ENCODE measurements at regions not wholly inside any gene's neighbourhood (a gene's known extent, or its start where the extent isn't known, plus 50 kb on each side); places are given as distances from the start of the nearest gene placed in this dataset.

DNA sequence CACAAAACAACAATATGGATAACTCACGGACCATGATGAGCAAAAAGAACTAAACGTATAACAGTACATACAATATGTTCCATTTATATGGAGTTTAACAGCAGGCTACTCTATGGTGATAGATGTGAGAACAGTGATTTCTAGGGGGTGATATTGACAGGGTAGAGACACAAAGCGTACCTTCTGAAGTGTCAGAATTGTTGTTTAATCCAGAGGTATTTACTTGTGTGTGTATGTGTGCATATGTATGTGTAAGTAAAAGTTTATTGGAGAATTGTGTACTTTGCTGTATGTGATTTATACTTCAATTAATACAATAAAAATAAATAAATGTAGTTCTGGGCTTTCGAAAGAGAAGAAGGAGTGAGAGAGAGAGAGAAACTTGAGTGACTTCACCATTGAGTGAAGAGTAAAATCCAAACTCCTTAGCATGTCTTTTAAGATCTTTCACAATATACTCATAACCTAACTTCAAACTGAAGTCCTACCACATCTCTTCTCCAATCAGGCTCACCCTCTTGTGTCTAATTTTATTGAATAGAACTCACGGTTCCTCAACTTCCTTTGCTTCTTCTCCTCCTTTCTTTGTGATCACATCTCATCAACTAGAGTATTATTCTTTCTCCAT lies 126.0 kb upstream of the KLF7 start:
- ChIA-PET CTCF (no interaction called here), RAD21 (ENCODE audit: low non-redundant PET in 1 of 2, low total read pairs in 2 of 2, uncharacterized antibody in 2 of 2, unreplicated experiment in 2 of 2) (interaction anchor here in 1 of 2 experiments (0.6 kb wide), 1 partner anchor 149 kb away, joined by 3 read pairs; no protein-coding TSS in a partner anchor), POLR2A (no interaction called here)
- no peak overlapping the region for H3K4me2 ChIP-seq (ENCODE audit: low read length)
- DNase-seq (ENCODE audit: low read depth, low spot score) (no peak), ATAC-seq (no peak)
- no peaks in the 10 kb centered on the region for H4K20me1 ChIP-seq (ENCODE audit: insufficient read depth)
- intact Hi-C loops (cut with micrococcal nuclease): no loop called here
- H3K4me3 ChIP-seq (replicated peaks in 1 of 2; ENCODE audit: low read depth in 1 of 2, low read length in 2 of 2): no peak overlapping the region
- H3K79me2 ChIP-seq (ENCODE audit: insufficient read depth, low read length): no peaks in the 10 kb centered on the region
- no peaks in the 10 kb centered on the region for H3K9me3 ChIP-seq (ENCODE audit: control insufficient read depth in 1 of 2, insufficient read depth in 1 of 2, low read depth in 1 of 2, low read length in 2 of 2)
- no peak overlapping the region for H2AFZ ChIP-seq (ENCODE audit: low read depth, low read length, poor library complexity, severe bottlenecking)
- H3K9me2 ChIP-seq (ENCODE audit: insufficient read depth): no peaks in the 10 kb centered on the region
- H3K4me1 ChIP-seq (ENCODE audit: control insufficient read depth in 1 of 2, insufficient read depth in 2 of 2, low read length in 2 of 2): no peaks in the 10 kb centered on the region
- H3K9ac ChIP-seq (ENCODE audit: low read length): no peak overlapping the region
- no peak overlapping the region for H3K27ac ChIP-seq (ENCODE audit: low read depth, low read length)
- TF ChIP-seq, protein P1, sequence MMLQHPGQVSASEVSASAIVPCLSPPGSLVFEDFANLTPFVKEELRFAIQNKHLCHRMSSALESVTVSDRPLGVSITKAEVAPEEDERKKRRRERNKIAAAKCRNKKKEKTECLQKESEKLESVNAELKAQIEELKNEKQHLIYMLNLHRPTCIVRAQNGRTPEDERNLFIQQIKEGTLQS (IDR thresholded peaks at IDR 0.05): no peak
- TF ChIP-seq TCF7L2 (IDR thresholded peaks at IDR 0.05; ENCODE audit: borderline replicate concordance, extremely low read depth, insufficient read depth, insufficient read length) (no peak), SRF (IDR thresholded peaks at IDR 0.05; ENCODE audit: low read depth) (no peak), ZBTB33 (IDR thresholded peaks at IDR 0.05; ENCODE audit: extremely low read depth, insufficient replicate concordance, low read length) (no peak), POLR2AphosphoS5 (IDR thresholded peaks at IDR 0.05; ENCODE audit: low read depth, low read length) (no peak), CBX3 (IDR thresholded peaks at IDR 0.05; ENCODE audit: low read depth) (no peak), FOSL1 (IDR thresholded peaks at IDR 0.05; ENCODE audit: low read depth) (no peak), EGR1 (IDR thresholded peaks at IDR 0.05; ENCODE audit: low read depth) (no peak), POLR2A (IDR thresholded peaks at IDR 0.05; ENCODE audit: borderline replicate concordance, extremely low read depth, insufficient read depth, insufficient read length) (no peak), JUND (IDR thresholded peaks at IDR 0.05) (no peak), ZFX (IDR thresholded peaks at IDR 0.05) (no peak)
- TF ChIP-seq, protein P2, sequence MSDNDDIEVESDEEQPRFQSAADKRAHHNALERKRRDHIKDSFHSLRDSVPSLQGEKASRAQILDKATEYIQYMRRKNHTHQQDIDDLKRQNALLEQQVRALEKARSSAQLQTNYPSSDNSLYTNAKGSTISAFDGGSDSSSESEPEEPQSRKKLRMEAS (IDR thresholded peaks at IDR 0.05): no peak
- no peaks in the 10 kb centered on the region for H3K36me3 ChIP-seq (ENCODE audit: control insufficient read depth in 1 of 2, insufficient read depth in 2 of 2, low read length in 2 of 2)
- H3K27me3 ChIP-seq (ENCODE audit: insufficient read depth, low read length): no peaks in the 10 kb centered on the region
- no TSS peak for BruUV-seq (replicated peaks)
